ENCODE measurements at regions not wholly inside any gene's neighbourhood (a gene's known extent, or its start where the extent isn't known, plus 50 kb on each side); places are given as distances from the start of the nearest gene placed in this dataset.

- TF ChIP-seq DMTF1 (CRISPR knock-in tag; IDR thresholded peaks at IDR 0.05) (no peak), RFX3 (CRISPR knock-in tag; IDR thresholded peaks at IDR 0.05) (peak; percentile 22; the same call in 1 of the 2 replicates), YY1 (IDR thresholded peaks at IDR 0.05; ENCODE audit: insufficient read depth, insufficient replicate concordance, low read depth, low read length) (peak; percentile 28), ZFP1 (CRISPR knock-in tag; IDR thresholded peaks at IDR 0.05) (peak; percentile 94), ZBTB40 (IDR thresholded peaks at IDR 0.05) (no peak), ZBTB40 (CRISPR knock-in tag; IDR thresholded peaks at IDR 0.05) (peak; percentile 51; the same call in 1 of the 2 replicates), ZFP90 (CRISPR knock-in tag; IDR thresholded peaks at IDR 0.05; ENCODE audit: borderline replicate concordance) (peak; percentile 90; the same call in 1 of the 2 replicates), TBX2 (CRISPR knock-in tag; IDR thresholded peaks at IDR 0.05; ENCODE audit: borderline replicate concordance) (peak; percentile 92), ZSCAN22 (CRISPR knock-in tag; IDR thresholded peaks at IDR 0.05) (no peak), ZNF569 (CRISPR knock-in tag; IDR thresholded peaks at IDR 0.05; ENCODE audit: borderline replicate concordance) (no peak), ZNF276 (CRISPR knock-in tag; IDR thresholded peaks at IDR 0.05; ENCODE audit: low read depth) (0 out of 2 replicates have a peak, but pooled peaks have one; percentile 71), USF2 (IDR thresholded peaks at IDR 0.05; ENCODE audit: low read depth, low read length) (no peak), USF2 (CRISPR knock-in tag; IDR thresholded peaks at IDR 0.05; ENCODE audit: borderline replicate concordance) (no peak)
These were observed 199.1 kb upstream of the AHR start (continued) for GRCh38 chr7:17099083-17099973.

All from HepG2 (cell line).